ENCODE measurements at regions not wholly inside any gene's neighbourhood (a gene's known extent, or its start where the extent isn't known, plus 50 kb on each side); places are given as distances from the start of the nearest gene placed in this dataset.

DNA sequence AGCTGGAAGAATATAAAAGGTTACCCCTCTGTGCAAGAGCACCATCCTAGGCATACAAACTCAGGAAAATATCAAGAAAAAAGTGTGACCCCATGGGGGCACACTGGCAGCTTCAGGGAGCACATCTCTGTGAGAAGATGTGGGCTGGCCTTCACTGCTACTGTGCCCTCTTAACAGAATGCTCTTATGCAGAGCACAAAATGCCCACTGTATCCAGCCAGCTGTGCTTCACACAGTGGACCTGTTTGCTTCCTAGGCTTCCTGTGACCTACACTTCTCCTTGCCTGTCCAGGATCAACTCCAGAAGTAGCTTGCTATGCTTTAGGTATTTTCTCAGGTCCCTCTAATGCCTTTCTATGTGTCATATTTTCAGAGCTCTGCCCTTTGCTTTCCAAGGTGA lies 380.2 kb upstream of the MMS22L start:
- H3K36me3 Mint-ChIP-seq, result no peaks in the 10 kb centered on the region
- H3K27me3 Mint-ChIP-seq, result peaks cover 2% of the 10 kb centered on the region
- H3K27ac Mint-ChIP-seq, result no peak overlapping the region
- H3K4me1 Mint-ChIP-seq (ENCODE audit: low read depth), result no peaks in the 10 kb centered on the region
- H3K9me3 Mint-ChIP-seq (ENCODE audit: low read depth), result no peaks in the 10 kb centered on the region
- H3K4me3 Mint-ChIP-seq, result no peak overlapping the region

DNA sequence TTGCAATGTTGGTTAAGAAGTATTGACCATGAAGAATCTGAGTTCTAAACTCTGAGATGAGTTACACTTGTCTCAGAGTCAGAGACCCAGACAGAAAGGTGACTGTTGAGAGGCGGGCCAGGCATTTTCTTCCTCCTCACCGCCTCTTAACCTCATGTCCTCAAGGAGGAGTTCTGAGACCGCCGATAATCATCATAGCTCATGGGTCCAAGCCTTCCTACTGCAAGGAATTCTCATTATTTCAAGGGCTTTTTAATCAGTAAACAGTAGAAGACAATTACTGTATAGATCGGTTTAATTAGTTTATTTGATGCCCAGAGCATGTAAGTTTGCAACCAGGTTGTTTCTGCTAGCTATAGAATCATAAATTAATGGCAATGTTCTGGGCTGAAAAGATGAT lies 382.4 kb upstream of the MMS22L start:
- H3K9me3 Mint-ChIP-seq (ENCODE audit: low read depth), result no peaks in the 10 kb centered on the region
- H3K4me3 Mint-ChIP-seq, result no peak overlapping the region
- H3K27ac Mint-ChIP-seq, result no peak overlapping the region
- peaks cover 2% of the 10 kb centered on the region for H3K27me3 Mint-ChIP-seq
- no peaks in the 10 kb centered on the region for H3K4me1 Mint-ChIP-seq (ENCODE audit: low read depth)
- no peaks in the 10 kb centered on the region for H3K36me3 Mint-ChIP-seq

DNA sequence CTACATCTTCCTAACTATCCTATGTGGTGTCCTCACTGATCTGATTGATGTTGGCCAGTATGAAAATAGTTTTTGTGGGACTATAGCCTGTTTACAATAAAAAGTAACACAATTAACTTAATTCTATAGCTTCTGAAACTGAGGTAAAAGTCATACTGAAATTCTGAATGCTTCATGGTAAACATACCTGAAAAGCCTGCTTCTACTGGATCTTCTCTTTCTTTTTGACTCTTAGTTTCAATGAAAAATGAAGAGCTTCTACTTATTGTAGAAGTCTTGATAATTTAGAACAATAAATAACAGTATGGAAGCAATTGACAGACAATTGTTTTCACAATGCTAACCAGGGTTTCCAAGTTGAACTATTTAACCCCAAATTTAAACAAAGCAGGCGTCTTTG lies 383.9 kb upstream of the MMS22L start:
- H3K27me3 Mint-ChIP-seq, result peaks cover 2% of the 10 kb centered on the region
- H3K4me1 Mint-ChIP-seq (ENCODE audit: low read depth), result no peaks in the 10 kb centered on the region
- no peak overlapping the region for H3K27ac Mint-ChIP-seq
- H3K36me3 Mint-ChIP-seq, result no peaks in the 10 kb centered on the region
- H3K4me3 Mint-ChIP-seq, result no peak overlapping the region
- H3K9me3 Mint-ChIP-seq (ENCODE audit: low read depth), result no peaks in the 10 kb centered on the region

DNA sequence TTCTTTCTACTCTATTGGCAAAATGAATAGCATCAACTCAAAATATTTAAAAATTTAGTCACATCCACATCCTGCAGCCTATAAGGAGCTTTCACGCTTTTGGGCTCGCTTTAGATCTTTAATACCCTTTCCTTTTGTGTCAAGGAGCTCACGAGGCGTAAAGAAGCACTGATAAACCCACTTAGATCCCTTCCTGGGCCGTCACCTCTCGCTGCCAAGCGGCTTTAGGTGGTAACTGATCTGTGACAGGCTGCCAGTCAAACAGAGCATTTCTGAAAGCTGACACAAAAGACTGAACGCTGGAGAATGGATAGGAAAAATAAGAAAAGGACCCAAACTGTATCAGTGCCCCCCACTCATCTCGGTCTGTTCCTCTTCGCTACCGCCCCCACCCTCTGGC lies 385.7 kb upstream of the MMS22L start:
- Mint-ChIP-seq H3K27me3 (peaks cover 2% of the 10 kb centered on the region), H3K36me3 (no peaks in the 10 kb centered on the region), H3K4me1 (ENCODE audit: low read depth) (no peaks in the 10 kb centered on the region), H3K9me3 (ENCODE audit: low read depth) (peaks cover 4% of the 10 kb centered on the region), H3K27ac (no peak overlapping the region), H3K4me3 (no peak overlapping the region)

DNA sequence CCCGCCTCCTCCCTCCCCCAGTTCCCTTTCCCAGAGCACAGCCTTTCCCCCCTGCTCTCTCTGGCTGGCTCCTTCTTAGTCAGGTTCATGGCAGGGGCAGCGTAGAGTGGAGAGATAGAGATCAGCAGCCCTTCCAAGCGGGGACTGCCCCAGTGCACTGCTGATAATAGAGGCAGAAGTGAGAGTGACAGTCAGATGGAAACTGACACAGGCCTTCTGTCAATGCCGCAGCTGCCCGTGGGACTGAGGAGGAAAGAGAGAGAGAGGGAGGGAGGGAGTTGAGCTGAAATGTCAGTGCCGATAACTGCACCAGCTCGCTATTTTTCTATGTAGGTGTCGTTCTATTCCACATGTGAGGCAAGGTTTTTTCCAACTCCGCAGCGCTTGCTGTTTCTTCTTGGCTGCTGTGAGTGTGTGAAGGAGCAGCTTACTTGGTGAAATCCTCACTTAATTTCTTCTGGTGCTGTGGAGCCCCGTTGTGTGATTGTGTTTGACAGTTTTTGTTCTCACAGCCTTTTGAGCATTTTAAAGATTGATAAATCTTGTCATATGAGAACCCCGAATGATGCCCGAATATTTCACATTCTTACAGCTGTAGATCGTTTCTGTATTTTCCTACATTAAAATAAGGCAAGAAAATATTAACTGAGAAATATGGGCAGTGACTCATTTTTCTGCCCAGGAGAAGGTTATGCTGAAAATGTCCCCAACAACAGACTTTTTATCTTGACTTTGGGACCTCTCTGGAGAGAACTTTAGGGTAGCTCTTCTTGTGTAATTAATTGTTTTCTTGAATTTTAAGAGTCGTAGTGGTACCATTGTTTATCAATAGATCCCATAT lies 386.4 kb upstream of the MMS22L start:
- Mint-ChIP-seq H3K36me3 (no peaks in the 10 kb centered on the region), H3K27ac (no peak overlapping the region), H3K4me1 (ENCODE audit: low read depth) (no peaks in the 10 kb centered on the region), H3K9me3 (ENCODE audit: low read depth) (peaks cover 4% of the 10 kb centered on the region), H3K27me3 (peaks cover 2% of the 10 kb centered on the region), H3K4me3 (no peak overlapping the region)

DNA sequence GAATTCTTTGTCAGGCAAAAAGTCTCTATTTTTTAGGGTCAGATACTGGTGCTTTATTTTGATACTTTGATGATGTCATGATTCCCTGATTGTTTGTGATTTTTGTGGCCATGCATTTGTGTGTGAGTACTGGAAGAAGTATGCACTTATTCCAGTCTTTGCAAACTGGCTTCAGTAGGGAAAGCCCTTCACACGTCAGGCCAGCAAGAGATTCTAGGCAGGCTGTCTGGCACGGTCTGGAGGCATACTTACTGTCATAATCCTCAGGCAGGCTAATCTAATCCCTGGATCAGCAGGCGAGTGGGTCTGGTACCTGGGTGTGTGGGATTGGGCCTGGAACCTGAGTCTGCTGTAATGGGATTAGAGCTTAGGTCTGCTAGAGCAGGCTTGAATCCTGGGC lies 391.8 kb upstream of the MMS22L start:
- H3K27ac Mint-ChIP-seq, result no peak overlapping the region
- no peak overlapping the region for H3K4me3 Mint-ChIP-seq
- peaks cover 4% of the 10 kb centered on the region for H3K9me3 Mint-ChIP-seq (ENCODE audit: low read depth)
- no peaks in the 10 kb centered on the region for H3K36me3 Mint-ChIP-seq
- no peaks in the 10 kb centered on the region for H3K4me1 Mint-ChIP-seq (ENCODE audit: low read depth)
- H3K27me3 Mint-ChIP-seq, result no peaks in the 10 kb centered on the region

DNA sequence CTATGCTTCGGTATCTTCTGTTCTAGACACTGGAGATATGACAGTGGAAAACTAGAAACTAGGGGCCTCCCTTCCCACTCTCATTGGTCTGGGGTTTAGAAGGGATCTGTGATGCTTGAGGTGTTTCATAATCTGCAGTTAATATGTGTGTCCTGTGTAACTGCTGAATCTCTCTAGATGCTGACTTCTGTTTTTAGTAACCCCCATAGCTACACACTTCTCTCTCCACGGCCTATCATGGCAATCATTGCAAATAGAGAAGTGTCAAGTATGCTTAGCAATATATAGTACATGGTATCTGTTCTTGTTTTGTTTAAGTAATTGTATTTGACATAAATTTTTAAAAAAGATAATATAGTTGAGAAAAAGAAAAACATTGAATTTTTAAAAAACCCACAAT lies 394.6 kb upstream of the MMS22L start:
- H3K27ac Mint-ChIP-seq, result no peak overlapping the region
- H3K27me3 Mint-ChIP-seq, result no peaks in the 10 kb centered on the region
- H3K4me1 Mint-ChIP-seq (ENCODE audit: low read depth), result no peaks in the 10 kb centered on the region
- no peaks in the 10 kb centered on the region for H3K9me3 Mint-ChIP-seq (ENCODE audit: low read depth)
- no peaks in the 10 kb centered on the region for H3K36me3 Mint-ChIP-seq
- H3K4me3 Mint-ChIP-seq, result no peak overlapping the region

DNA sequence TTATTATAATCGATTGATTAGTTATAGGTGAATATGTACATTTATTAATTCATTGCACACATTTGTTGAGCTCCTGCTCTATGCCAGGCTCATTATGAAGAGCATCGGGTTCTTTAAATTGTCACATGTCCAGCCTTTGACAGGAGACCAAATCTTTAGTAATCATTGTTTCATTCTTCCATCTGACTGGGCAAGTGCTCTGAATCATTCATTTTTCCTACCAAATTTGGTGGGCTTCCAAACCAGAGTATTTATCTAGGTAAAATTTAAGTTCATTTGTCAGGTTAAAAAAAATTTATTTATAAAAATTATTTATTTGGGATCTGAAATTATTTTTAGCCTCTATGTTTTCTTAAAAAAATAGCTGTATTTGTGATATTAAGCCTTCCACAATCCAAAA lies 404.9 kb upstream of the MMS22L start:
- Mint-ChIP-seq H3K27me3 (no peaks in the 10 kb centered on the region), H3K4me1 (ENCODE audit: low read depth) (no peaks in the 10 kb centered on the region), H3K4me3 (no peak overlapping the region), H3K36me3 (no peaks in the 10 kb centered on the region), H3K9me3 (ENCODE audit: low read depth) (no peaks in the 10 kb centered on the region), H3K27ac (no peak overlapping the region)

DNA sequence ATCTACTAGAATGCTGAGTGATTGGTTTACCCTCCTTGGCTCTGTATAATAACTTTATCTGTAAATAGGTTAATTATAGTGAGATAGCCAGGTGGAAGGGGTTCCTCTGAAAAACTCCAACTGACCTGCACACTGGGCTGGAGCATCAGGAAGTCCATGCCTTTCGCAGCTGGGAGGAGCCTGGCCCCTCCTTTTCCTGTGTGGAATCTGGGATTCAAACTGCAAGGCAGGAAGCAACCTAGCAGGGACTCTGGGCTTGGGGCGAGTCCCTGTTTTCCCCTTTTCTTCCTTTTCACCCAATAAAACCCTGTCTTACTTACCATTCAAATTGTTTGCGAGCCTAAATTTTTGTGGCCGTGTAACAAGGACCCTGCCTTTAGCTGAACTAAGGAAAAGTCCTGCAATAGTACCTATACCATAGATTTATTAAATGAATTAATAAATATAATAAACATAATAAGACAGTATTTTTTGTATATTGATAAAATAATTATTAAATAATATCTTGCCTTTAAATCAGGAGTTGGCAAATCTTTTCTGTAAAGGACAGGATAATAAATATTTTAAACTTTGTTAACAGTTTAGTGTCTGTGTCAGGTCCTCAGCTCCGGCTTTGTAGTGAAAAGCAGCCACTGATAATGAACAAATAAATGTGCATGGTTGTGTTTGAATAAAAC lies 406.2 kb upstream of the MMS22L start:
- no peaks in the 10 kb centered on the region for H3K4me1 Mint-ChIP-seq (ENCODE audit: low read depth)
- H3K27ac Mint-ChIP-seq, result no peak overlapping the region
- H3K36me3 Mint-ChIP-seq, result no peaks in the 10 kb centered on the region
- no peaks in the 10 kb centered on the region for H3K9me3 Mint-ChIP-seq (ENCODE audit: low read depth)
- no peak overlapping the region for H3K4me3 Mint-ChIP-seq
- H3K27me3 Mint-ChIP-seq, result no peaks in the 10 kb centered on the region

DNA sequence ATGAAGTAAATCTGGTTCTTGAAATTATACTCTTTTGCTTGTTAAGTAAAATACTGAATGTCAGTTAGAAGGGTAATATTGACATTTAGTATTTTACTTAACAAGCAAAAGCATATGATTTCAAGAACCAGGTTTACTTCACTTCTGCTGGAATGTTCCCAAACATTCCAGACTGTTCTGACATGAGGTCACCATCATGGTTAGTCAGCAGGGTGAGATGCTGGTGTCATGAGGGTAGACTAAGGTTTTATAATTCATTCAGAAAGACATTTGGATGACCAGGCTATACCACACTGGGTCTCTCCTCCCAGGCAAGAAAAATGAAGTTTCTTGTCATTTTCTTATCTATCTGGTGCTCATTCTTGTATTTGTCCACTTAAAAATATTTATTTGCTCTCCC lies 414.4 kb upstream of the MMS22L start:
- H3K4me3 Mint-ChIP-seq, result no peak overlapping the region
- H3K27ac Mint-ChIP-seq, result no peak overlapping the region
- no peaks in the 10 kb centered on the region for H3K9me3 Mint-ChIP-seq (ENCODE audit: low read depth)
- no peaks in the 10 kb centered on the region for H3K36me3 Mint-ChIP-seq
- no peaks in the 10 kb centered on the region for H3K27me3 Mint-ChIP-seq
- no peaks in the 10 kb centered on the region for H3K4me1 Mint-ChIP-seq (ENCODE audit: low read depth)

DNA sequence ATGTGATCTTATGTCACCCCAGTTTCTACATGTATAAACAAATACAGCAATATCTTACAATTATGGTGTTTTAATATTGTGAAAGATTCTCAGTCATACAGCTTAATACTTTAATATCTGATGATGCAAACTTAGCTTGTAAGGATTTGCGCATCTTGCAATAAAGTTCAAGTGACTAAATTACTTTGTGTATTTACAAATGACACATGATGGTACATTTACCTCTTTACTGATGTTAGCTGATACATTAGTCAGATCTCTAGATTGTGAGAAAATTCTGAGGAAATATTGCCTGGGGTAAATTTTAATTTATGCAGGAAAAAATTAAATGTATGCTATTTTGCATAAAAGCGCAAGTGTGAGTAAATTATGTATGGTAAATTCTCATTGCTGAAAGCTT lies 418.8 kb upstream of the MMS22L start:
- H3K27me3 Mint-ChIP-seq, result no peaks in the 10 kb centered on the region
- no peaks in the 10 kb centered on the region for H3K4me1 Mint-ChIP-seq (ENCODE audit: low read depth)
- no peaks in the 10 kb centered on the region for H3K9me3 Mint-ChIP-seq (ENCODE audit: low read depth)
- no peak overlapping the region for H3K4me3 Mint-ChIP-seq
- H3K27ac Mint-ChIP-seq, result no peak overlapping the region
- H3K36me3 Mint-ChIP-seq, result no peaks in the 10 kb centered on the region

DNA sequence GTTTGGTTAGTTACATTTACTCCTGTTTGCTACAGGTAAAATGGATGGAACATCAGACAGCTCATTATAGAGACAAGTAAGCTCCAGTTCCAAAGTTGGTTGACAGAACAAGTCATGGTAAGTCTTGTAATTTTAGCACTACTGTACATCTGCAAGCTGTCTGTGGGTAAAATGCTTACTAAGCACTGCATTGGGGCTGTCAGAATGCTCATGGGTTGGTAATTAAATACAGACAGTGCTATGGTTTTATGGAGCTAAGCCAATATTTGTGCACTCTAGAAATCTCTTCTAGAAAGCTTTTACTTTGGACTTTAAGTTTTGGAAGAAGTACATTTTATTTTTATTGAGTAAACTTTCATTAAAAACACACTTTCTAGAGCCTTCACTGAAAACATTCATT lies 419.2 kb upstream of the MMS22L start:
- no peaks in the 10 kb centered on the region for H3K9me3 Mint-ChIP-seq (ENCODE audit: low read depth)
- H3K4me3 Mint-ChIP-seq, result no peak overlapping the region
- no peak overlapping the region for H3K27ac Mint-ChIP-seq
- no peaks in the 10 kb centered on the region for H3K4me1 Mint-ChIP-seq (ENCODE audit: low read depth)
- H3K36me3 Mint-ChIP-seq, result no peaks in the 10 kb centered on the region
- H3K27me3 Mint-ChIP-seq, result no peaks in the 10 kb centered on the region

DNA sequence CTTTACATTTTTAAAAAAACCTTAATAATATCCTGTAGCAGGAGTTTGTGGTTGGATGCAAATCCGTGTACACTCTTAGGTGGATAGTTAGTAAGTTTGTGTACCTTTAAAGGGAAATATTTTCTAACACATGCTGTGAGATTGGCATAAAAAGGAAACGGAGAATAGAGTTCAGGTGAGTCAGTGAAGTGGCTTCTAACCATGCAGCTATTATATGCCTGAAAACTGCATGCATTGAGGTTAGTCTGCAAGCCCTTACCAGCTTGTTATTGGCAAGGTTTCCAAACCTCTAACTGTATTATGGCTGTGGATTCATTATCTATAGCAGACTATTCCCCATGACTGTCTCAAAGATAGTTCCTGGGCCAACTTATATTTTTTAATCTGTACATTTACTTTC lies 420.6 kb upstream of the MMS22L start:
- Mint-ChIP-seq H3K4me3 (no peak overlapping the region), H3K9me3 (ENCODE audit: low read depth) (no peaks in the 10 kb centered on the region), H3K36me3 (no peaks in the 10 kb centered on the region), H3K27ac (no peak overlapping the region), H3K27me3 (no peaks in the 10 kb centered on the region), H3K4me1 (ENCODE audit: low read depth) (no peaks in the 10 kb centered on the region)

DNA sequence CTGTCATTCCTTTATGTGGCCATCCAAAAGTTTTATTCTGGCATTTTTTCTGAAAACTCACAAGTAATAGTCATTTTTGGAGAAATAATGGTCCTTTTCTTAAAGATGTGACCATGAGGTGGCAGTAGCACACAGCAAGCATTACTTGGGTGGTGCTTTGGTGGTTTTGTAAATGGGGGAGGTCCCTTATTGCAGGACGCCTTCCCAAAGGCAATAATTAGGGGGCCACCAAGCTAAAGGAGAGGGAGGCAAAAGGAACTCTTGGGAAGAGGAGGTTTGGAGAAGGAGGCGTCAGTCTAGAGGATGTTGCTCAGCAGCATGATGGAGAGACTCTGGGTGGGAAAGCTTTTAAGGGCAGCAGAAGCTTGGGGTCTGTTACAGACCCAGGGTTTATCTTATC lies 422.6 kb upstream of the MMS22L start:
- no peaks in the 10 kb centered on the region for H3K36me3 Mint-ChIP-seq
- no peaks in the 10 kb centered on the region for H3K9me3 Mint-ChIP-seq (ENCODE audit: low read depth)
- no peaks in the 10 kb centered on the region for H3K4me1 Mint-ChIP-seq (ENCODE audit: low read depth)
- no peaks in the 10 kb centered on the region for H3K27me3 Mint-ChIP-seq
- H3K4me3 Mint-ChIP-seq, result no peak overlapping the region
- no peak overlapping the region for H3K27ac Mint-ChIP-seq

DNA sequence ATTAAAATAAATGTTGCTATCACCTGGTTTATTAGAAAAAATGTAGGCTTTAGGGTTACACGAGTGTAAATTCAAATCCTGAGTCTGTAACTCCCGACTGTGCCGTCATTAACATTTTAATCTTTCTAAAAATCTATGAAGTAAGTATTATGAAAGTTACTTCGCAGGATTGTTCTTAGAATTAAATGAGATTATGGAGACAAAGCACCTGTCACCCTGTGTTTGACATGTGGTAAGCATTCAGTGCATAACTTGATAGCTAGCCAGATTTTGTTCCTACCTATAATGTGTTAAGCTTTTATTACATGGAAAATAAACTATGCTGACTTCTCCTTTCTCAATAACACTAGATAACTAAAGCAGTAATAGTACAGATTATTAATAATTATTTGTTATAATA lies 429.7 kb upstream of the MMS22L start:
- Mint-ChIP-seq H3K4me1 (ENCODE audit: low read depth) (no peaks in the 10 kb centered on the region), H3K4me3 (no peak overlapping the region), H3K27me3 (no peaks in the 10 kb centered on the region), H3K9me3 (ENCODE audit: low read depth) (peaks cover 4% of the 10 kb centered on the region), H3K36me3 (no peaks in the 10 kb centered on the region), H3K27ac (no peak overlapping the region)

DNA sequence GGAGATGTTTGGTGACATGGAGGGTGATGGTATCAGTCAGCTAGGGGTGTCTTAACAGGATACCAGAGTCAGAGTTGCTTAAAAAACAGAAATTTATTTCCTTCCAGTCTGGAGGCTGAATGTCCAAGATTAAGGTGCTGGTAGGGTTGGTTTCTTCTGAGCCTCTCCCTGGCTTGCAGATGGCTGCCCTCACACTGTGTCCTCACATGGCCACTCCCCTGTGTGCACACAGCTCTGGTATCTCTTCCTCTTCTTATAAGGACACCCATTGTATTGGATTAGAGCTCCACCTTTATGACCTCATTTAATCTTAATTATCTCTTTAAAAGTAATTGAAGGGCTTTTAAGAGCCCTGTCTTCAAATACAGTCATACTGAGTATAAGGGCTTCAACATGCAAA lies 431.8 kb upstream of the MMS22L start:
- Mint-ChIP-seq H3K36me3 (no peaks in the 10 kb centered on the region), H3K9me3 (ENCODE audit: low read depth) (peaks cover 4% of the 10 kb centered on the region), H3K4me3 (no peak overlapping the region), H3K27ac (no peak overlapping the region), H3K27me3 (no peaks in the 10 kb centered on the region), H3K4me1 (ENCODE audit: low read depth) (no peaks in the 10 kb centered on the region)

Data from activated naive CD8-positive, alpha-beta T cell (primary cell).